Transverse colon (tissue), 4 donors: ENCODE measurements at regions not wholly inside any gene's neighbourhood (a gene's known extent, or its start where the extent isn't known, plus 50 kb on each side); places are given as distances from the start of the nearest gene placed in this dataset.

Source experiments
- DNase-seq: peaks from one replicate; pipeline ENCODE4 v3.0.0-alpha.2; 2019
- H3K27ac ChIP-seq, 4 donors: fragments of 200-600 bp; sonication (generic); 2 replicates each; pipeline ENCODE4 v1.5.1; 2016 to 2018; ENCODE audit warnings: inconsistent platforms in 4 of 4
- H3K27me3 ChIP-seq: fragments of 200-600 bp; sonication (generic); 2 replicates; pipeline ENCODE4 v1.5.1; 2017; ENCODE audit warnings: inconsistent platforms
- H3K36me3 ChIP-seq, 4 donors: fragments of 200-600 bp; sonication (generic); 2 replicates each; pipeline ENCODE4 v1.5.1; 2017 to 2019; ENCODE audit warnings: inconsistent platforms in 4 of 4
- H3K4me1 ChIP-seq, 4 donors: fragments of 200-600 bp; sonication (generic); 2 replicates each; pipeline ENCODE4 v1.5.1; 2017 to 2020; ENCODE audit warnings: inconsistent platforms in 4 of 4
- H3K4me3 ChIP-seq, 4 donors: fragments of 200-600 bp; sonication (generic); 1 replicate in 1 of 4; 2 replicates in 3 of 4; pipeline versions ENCODE4 v1.5.1 to v1.6.1; 2017 to 2019; ENCODE audit warnings: inconsistent platforms in 4 of 4
- H3K9me3 ChIP-seq, 2 donors: fragments of 200-600 bp; sonication (generic); 2 replicates each; pipeline ENCODE4 v1.5.1; 2017 to 2019; ENCODE audit warnings: inconsistent platforms in 2 of 2
- CTCF ChIP-seq, 5 experiments: fragments of 200-600 bp in 3 of 5; fragments of 450-650 bp in 2 of 5; sonication (generic) in 3 of 5; IDR thresholded peaks; 1 replicate in 2 of 5; 2 replicates in 3 of 5; pipeline ENCODE4 v1.5.1; 2016 to 2017; ENCODE audit warnings: antibody characterized with exemption in 5 of 5, inconsistent platforms in 3 of 5, mild to moderate bottlenecking in 2 of 5, moderate library complexity in 1 of 5
- EP300 ChIP-seq: sonication (generic); formaldehyde crosslinking; IDR thresholded peaks from one replicate; pipeline ENCODE4 v1.6.1; 2017; ENCODE audit warnings: antibody characterized with exemption, low read depth
- POLR2A ChIP-seq: fragments of 450-650 bp; IDR thresholded peaks from one replicate; pipeline ENCODE4 v1.6.1; 2016; ENCODE audit warnings: antibody characterized with exemption, mild to moderate bottlenecking, moderate library complexity
- POLR2AphosphoS5 ChIP-seq, 3 donors: sonication (generic); formaldehyde crosslinking; IDR thresholded peaks; one replicate each; pipeline ENCODE4 v1.6.1; 2016; ENCODE audit warnings: antibody characterized with exemption in 3 of 3
- WGBS, 2 donors: methylation state at CpG; one replicate each; pipeline ENCODE4 v1.1.5; 2018; ENCODE audit warnings: low coverage in 1 of 2; 5-methylcytosine and 5-hydroxymethylcytosine counted together
- in situ Hi-C, 4 donors: fragments of 200-750 bp; cut with MboI; loops; one replicate each; pipeline versions ENCODE4 v1.15.0 to v1.15.1; 2017; ENCODE audit warnings: low sequenced_read_pairs in 3 of 4, low pct_ligation_motif_present in 1 of 4, low pct_unique_long_range_greater_than_20kb in 1 of 4
- intact Hi-C: fragments of 100-400 bp; cut with DNase I; formaldehyde crosslinking; loops from one replicate; pipeline ENCODE4 v1.15.1; 2023; ENCODE audit warnings: low total_unique reads

DNA sequence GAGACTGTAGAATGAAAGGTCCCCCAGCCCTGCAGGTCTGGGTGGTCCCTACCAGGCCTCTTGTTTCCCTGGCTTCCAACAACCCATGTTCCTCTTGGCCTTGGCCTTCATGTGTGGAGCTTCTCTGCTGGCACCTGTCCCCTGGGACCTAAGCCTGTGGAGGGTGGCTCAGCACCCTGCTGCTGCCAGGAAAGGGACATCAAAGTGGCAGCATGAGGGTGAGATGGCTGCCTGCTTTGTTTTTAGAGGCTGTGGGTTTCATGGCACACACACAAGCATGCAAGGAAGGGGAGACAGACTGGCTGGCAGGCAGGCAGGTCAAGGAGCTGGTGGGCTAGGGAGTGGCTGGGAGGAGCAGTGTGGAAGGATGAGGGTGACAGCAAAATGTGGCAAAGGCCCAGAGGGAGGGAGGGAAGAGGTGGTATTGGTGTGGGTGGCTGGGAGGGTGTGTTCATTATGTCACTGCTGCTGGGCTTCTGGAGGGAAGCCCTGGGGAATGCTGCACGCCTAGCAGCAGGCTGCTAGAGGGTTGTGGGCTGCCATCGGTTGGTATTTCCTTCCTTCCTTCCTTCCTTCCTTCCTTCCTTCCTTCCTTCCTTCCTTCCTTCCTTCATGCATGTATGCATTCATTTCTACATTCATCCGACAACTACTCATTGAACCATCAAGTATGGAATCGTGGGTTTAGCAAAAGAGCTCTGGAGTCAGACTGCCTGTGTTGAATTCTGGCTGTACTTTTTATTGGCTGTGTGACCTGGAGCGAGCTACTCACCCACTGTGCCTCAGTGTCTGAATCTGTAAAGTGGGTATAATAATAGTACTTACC lies 128.7 kb upstream of the PJA1 start:
- no peak for TF ChIP-seq EP300
- no peak for TF ChIP-seq POLR2A
- no peak for TF ChIP-seq CTCF (IDR thresholded peaks at IDR 0.05)
- no peak for TF ChIP-seq POLR2AphosphoS5 (IDR thresholded peaks at IDR 0.05)
- Histone ChIP-seq H3K4me3 (no peak overlapping the region), H3K27ac (no peak overlapping the region), H3K9me3 (no peaks in the 10 kb centered on the region), H3K36me3 (no peaks in the 10 kb centered on the region), H3K4me1 (no peaks in the 10 kb centered on the region), H3K27me3 (no peaks in the 10 kb centered on the region)
- in situ Hi-C loops (loop anchor here in 1 of 4 donors (25.0 kb wide), 1 partner anchor 782 kb away; no protein-coding TSS in a partner anchor), intact Hi-C loops (no loop called here)
- no peak for DNase-seq
- 71% methylated on average over 5 of the region's 5 CpGs; no CpG with 5 or more reads in 1 of the 2 donors for WGBS, 2 donors

DNA sequence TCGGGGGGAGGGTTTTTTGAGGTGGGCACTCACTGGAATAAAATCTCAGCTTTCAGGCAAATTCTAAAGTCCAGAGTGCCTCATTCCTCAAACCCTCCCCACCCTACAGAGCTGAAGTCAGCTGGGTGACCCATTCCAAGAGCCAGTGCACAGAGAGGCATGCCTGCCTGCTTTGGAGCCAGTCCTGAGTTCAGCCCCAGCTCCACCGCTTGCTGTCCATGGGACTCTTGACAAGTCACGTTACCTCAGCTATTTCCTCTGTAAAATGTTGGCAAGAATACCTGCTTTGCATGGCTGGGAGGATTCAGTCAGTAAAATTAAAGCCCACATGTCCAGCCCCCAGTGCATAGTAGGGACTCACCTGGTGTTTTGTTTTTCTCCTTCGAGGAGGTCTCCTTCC lies 125.9 kb upstream of the PJA1 start:
- H3K27me3 ChIP-seq: no peaks in the 10 kb centered on the region
- whole genome bisulfite sequencing, 2 donors: 27% methylated on average over 4 of the region's 4 CpGs; no CpG with 5 or more reads in 1 of the 2 donors
- DNase-seq: no peak
- H3K9me3 ChIP-seq: no peaks in the 10 kb centered on the region
- H3K36me3 ChIP-seq: no peaks in the 10 kb centered on the region
- H3K27ac ChIP-seq: no peak overlapping the region
- no peak overlapping the region for H3K4me3 ChIP-seq
- peaks cover 0 to 3% (median 1%) of the 10 kb centered on the region in 4 donors for H3K4me1 ChIP-seq
- in situ Hi-C loops: loop anchor here in 1 of 4 donors (25.0 kb wide), 1 partner anchor 779 kb away; no protein-coding TSS in a partner anchor
- intact Hi-C loops: no loop called here
- no peak for TF ChIP-seq POLR2AphosphoS5 (IDR thresholded peaks at IDR 0.05)

GRCh38 chrX:69290292-69290691 lies 125.0 kb upstream of the PJA1 start:
- Histone ChIP-seq H3K27me3 (no peaks in the 10 kb centered on the region), H3K27ac (no peak overlapping the region), H3K36me3 (no peaks in the 10 kb centered on the region), H3K4me3 (no peak overlapping the region), H3K4me1 (peaks cover 0 to 8% (median 3%) of the 10 kb centered on the region in 4 donors), H3K9me3 (no peaks in the 10 kb centered on the region)
- no peak for DNase-seq
- 83% methylated on average over 8 of the region's 8 CpGs; no CpG with 5 or more reads in 1 of the 2 donors for WGBS, 2 donors
- intact Hi-C loops (no loop called here), in situ Hi-C loops (loop anchor here in 1 of 4 donors (25.0 kb wide), 1 partner anchor 778 kb away; no protein-coding TSS in a partner anchor)
- TF ChIP-seq POLR2A (no peak), EP300 (no peak), CTCF (IDR thresholded peaks at IDR 0.05) (no peak), POLR2AphosphoS5 (IDR thresholded peaks at IDR 0.05) (no peak)

GRCh38 chrX:69289793-69290123 lies 124.5 kb upstream of the PJA1 start:
- no peaks in the 10 kb centered on the region for H3K27me3 ChIP-seq
- in situ Hi-C loops: loop anchor here in 3 of 4 donors (10.0 to 25.0 kb wide), 2 partner anchors 465 to 777 kb away; partner anchors contain the start of gene EFNB1 (in 3 of the 3)
- no peak for DNase-seq
- intact Hi-C loops: loop anchor here (5.0 kb wide), 1 partner anchor 62 kb away; no protein-coding TSS in a partner anchor
- TF ChIP-seq POLR2AphosphoS5 (IDR thresholded peaks at IDR 0.05) (no peak), POLR2A (no peak), CTCF (IDR thresholded peaks at IDR 0.05) (no peak), EP300 (no peak)
- H3K36me3 ChIP-seq: no peaks in the 10 kb centered on the region
- 43% methylated on average over 1 of the region's 1 CpG; no CpG with 5 or more reads in 1 of the 2 donors for WGBS, 2 donors
- H3K9me3 ChIP-seq: no peaks in the 10 kb centered on the region
- peaks cover 0 to 8% (median 3%) of the 10 kb centered on the region in 4 donors for H3K4me1 ChIP-seq
- H3K4me3 ChIP-seq: no peak overlapping the region
- H3K27ac ChIP-seq: no peak overlapping the region
